ENCODE measurements at regions not wholly inside any gene's neighbourhood (a gene's known extent, or its start where the extent isn't known, plus 50 kb on each side); places are given as distances from the start of the nearest gene placed in this dataset.

- TF ChIP-seq TEAD4 (IDR thresholded peaks at IDR 0.05; ENCODE audit: low read depth, low read length) (no peak), SIX5 (IDR thresholded peaks at IDR 0.05; ENCODE audit: low read depth, low read length) (no peak), JUN (IDR thresholded peaks at IDR 0.05; ENCODE audit: low read depth, low read length) (no peak), SIN3A (conservative IDR thresholded peaks at IDR 0.05 in 1 of 2, IDR thresholded peaks at IDR 0.05 in 1 of 2; ENCODE audit: low read depth in 1 of 2, low read length in 2 of 2) (no peak), HDAC6 (IDR thresholded peaks at IDR 0.05; ENCODE audit: low read depth, low read length) (no peak), PHF8 (conservative IDR thresholded peaks at IDR 0.05; ENCODE audit: low read depth, low read length) (no peak), NRF1 (IDR thresholded peaks at IDR 0.05; ENCODE audit: low read depth, low read length) (no peak), EZH2 (IDR thresholded peaks at IDR 0.05; ENCODE audit: low read depth, low read length, severe bottlenecking) (no peak), FOSL1 (IDR thresholded peaks at IDR 0.05; ENCODE audit: insufficient read depth, low read depth, low read length) (no peak), BCL11A (IDR thresholded peaks at IDR 0.05; ENCODE audit: low read depth in 2 of 2, low read length in 2 of 2) (no peak), CHD2 (IDR thresholded peaks at IDR 0.05; ENCODE audit: low read length) (no peak), SP1 (IDR thresholded peaks at IDR 0.05; ENCODE audit: low read depth, low read length) (no peak), GTF2F1 (IDR thresholded peaks at IDR 0.05; ENCODE audit: borderline replicate concordance, low read depth, low read length) (no peak), KDM1A (IDR thresholded peaks at IDR 0.05; ENCODE audit: borderline replicate concordance, low read length) (no peak), TAF1 (IDR thresholded peaks at IDR 0.05; ENCODE audit: low read depth, low read length) (no peak), SP2 (IDR thresholded peaks at IDR 0.05; ENCODE audit: low read length) (no peak), BACH1 (IDR thresholded peaks at IDR 0.05; ENCODE audit: low read length) (no peak), TBP (IDR thresholded peaks at IDR 0.05; ENCODE audit: low read depth, low read length) (no peak)
- TF ChIP-seq, protein P1, sequence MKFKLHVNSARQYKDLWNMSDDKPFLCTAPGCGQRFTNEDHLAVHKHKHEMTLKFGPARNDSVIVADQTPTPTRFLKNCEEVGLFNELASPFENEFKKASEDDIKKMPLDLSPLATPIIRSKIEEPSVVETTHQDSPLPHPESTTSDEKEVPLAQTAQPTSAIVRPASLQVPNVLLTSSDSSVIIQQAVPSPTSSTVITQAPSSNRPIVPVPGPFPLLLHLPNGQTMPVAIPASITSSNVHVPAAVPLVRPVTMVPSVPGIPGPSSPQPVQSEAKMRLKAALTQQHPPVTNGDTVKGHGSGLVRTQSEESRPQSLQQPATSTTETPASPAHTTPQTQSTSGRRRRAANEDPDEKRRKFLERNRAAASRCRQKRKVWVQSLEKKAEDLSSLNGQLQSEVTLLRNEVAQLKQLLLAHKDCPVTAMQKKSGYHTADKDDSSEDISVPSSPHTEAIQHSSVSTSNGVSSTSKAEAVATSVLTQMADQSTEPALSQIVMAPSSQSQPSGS (IDR thresholded peaks at IDR 0.05; ENCODE audit: low read length) = no peak
Observed at GRCh38 chr2:215517391-215517790, 81.5 kb upstream of the FN1 start (continued).

All from H1 (cell line).